HEK293 (cell line): ENCODE measurements at regions not wholly inside any gene's neighbourhood (a gene's known extent, or its start where the extent isn't known, plus 50 kb on each side); places are given as distances from the start of the nearest gene placed in this dataset.

Experiments
- SP2 ChIP-seq: fragments of 450-650 bp; formaldehyde crosslinking; IDR thresholded peaks from 2 replicates; pipeline ENCODE4 v1.5.1; 2016; ENCODE audit warnings: missing biosample characterization, missing genetic modification characterization
- ZNF350 ChIP-seq: fragments of 450-650 bp; formaldehyde crosslinking; IDR thresholded peaks from 2 replicates; pipeline ENCODE4 v1.5.0; 2017; ENCODE audit warnings: missing biosample characterization, mild to moderate bottlenecking, missing genetic modification characterization
- ZNF639 ChIP-seq: fragments of 450-650 bp; formaldehyde crosslinking; IDR thresholded peaks from 2 replicates; pipeline ENCODE4 v1.5.1; 2016; ENCODE audit warnings: missing biosample characterization, missing genetic modification characterization
- TF ChIP-seq, protein P1 (sequence below): fragments of 450-650 bp; formaldehyde crosslinking; IDR thresholded peaks from 2 replicates; pipeline ENCODE4 v1.5.1; 2016; ENCODE audit warnings: missing biosample characterization, missing genetic modification characterization

DNA sequence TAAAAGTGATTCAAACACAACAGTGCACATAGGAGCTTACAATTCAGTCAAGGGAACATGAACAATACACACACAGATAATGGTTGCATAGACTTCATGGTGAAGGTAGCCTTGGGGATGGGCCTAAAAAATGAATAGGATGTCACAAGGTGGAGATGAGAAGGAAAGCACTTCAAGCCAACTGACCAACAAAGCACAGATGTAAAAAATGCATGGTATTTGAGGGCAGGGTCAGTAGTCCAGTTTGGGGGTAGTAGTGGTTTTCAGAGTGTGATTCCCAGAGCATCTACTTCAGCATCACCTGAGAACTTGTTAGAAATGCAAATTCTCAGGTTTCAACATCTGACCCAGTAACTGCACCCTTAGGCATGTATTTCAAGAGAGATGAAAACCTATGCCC lies 88.9 kb downstream of the PERP start:
- TF ChIP-seq SP2 (tag by site-specific recombination) (no peak), ZNF350 (tag by site-specific recombination) (no peak), ZNF639 (tag by site-specific recombination) (no peak)
- TF ChIP-seq, protein P1, sequence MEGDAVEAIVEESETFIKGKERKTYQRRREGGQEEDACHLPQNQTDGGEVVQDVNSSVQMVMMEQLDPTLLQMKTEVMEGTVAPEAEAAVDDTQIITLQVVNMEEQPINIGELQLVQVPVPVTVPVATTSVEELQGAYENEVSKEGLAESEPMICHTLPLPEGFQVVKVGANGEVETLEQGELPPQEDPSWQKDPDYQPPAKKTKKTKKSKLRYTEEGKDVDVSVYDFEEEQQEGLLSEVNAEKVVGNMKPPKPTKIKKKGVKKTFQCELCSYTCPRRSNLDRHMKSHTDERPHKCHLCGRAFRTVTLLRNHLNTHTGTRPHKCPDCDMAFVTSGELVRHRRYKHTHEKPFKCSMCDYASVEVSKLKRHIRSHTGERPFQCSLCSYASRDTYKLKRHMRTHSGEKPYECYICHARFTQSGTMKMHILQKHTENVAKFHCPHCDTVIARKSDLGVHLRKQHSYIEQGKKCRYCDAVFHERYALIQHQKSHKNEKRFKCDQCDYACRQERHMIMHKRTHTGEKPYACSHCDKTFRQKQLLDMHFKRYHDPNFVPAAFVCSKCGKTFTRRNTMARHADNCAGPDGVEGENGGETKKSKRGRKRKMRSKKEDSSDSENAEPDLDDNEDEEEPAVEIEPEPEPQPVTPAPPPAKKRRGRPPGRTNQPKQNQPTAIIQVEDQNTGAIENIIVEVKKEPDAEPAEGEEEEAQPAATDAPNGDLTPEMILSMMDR (tag by site-specific recombination): no peak
